ENCODE measurements at regions not wholly inside any gene's neighbourhood (a gene's known extent, or its start where the extent isn't known, plus 50 kb on each side); places are given as distances from the start of the nearest gene placed in this dataset.

GRCh38 chr16:6493555-6493954 lies 839.1 kb upstream of the RBFOX1 start:
- H3K27ac ChIP-seq (ENCODE audit: control insufficient read depth, insufficient read depth, low read length): no peak overlapping the region
- no peaks in the 10 kb centered on the region for H4K20me1 ChIP-seq (ENCODE audit: control insufficient read depth, extremely low read depth, insufficient read depth, low read length)
- H3K27me3 ChIP-seq (ENCODE audit: control insufficient read depth, extremely low read depth, insufficient read depth, low read length): no peaks in the 10 kb centered on the region
- H3K4me2 ChIP-seq (ENCODE audit: control insufficient read depth, extremely low read depth, insufficient read depth, low read depth, low read length): no peak overlapping the region
- dilution Hi-C loops (cut with MboI; ENCODE audit: extremely low pct_ligation_motif_present, low sequenced_read_pairs): no loop called here
- no peaks in the 10 kb centered on the region for H3K9me1 ChIP-seq (ENCODE audit: control insufficient read depth, extremely low read depth, insufficient read depth, low read length)
- no peak overlapping the region for H2AFZ ChIP-seq (ENCODE audit: control insufficient read depth, low read length)
- DNase-seq (ENCODE audit: low read depth, low spot score) (no peak), FAIRE-seq (no peak)
- no peaks in the 10 kb centered on the region for H3K36me3 ChIP-seq (ENCODE audit: control insufficient read depth in 2 of 2, extremely low read depth in 1 of 2, insufficient read depth in 2 of 2, low read length in 2 of 2)
- no peaks in the 10 kb centered on the region for H3K79me2 ChIP-seq (ENCODE audit: control insufficient read depth, insufficient read depth, low read length)
- H3K9me3 ChIP-seq (ENCODE audit: control insufficient read depth, low read depth, low read length): peaks cover 3% of the 10 kb centered on the region
- no peak overlapping the region for H3K4me3 ChIP-seq (ENCODE audit: control insufficient read depth in 2 of 3, extremely low read depth in 1 of 3, insufficient read depth in 2 of 3, low read depth in 1 of 3, low read length in 3 of 3)
- no peak for TF ChIP-seq EZH2 (IDR thresholded peaks at IDR 0.05; ENCODE audit: low read length)
- TF ChIP-seq, protein P1, sequence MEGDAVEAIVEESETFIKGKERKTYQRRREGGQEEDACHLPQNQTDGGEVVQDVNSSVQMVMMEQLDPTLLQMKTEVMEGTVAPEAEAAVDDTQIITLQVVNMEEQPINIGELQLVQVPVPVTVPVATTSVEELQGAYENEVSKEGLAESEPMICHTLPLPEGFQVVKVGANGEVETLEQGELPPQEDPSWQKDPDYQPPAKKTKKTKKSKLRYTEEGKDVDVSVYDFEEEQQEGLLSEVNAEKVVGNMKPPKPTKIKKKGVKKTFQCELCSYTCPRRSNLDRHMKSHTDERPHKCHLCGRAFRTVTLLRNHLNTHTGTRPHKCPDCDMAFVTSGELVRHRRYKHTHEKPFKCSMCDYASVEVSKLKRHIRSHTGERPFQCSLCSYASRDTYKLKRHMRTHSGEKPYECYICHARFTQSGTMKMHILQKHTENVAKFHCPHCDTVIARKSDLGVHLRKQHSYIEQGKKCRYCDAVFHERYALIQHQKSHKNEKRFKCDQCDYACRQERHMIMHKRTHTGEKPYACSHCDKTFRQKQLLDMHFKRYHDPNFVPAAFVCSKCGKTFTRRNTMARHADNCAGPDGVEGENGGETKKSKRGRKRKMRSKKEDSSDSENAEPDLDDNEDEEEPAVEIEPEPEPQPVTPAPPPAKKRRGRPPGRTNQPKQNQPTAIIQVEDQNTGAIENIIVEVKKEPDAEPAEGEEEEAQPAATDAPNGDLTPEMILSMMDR (optimal IDR thresholded peaks at IDR 0.05 in 1 of 3, IDR thresholded peaks at IDR 0.05 in 1 of 3, conservative IDR thresholded peaks at IDR 0.05 in 1 of 3; ENCODE audit: extremely low read depth in 1 of 3, insufficient read depth in 2 of 3, low read length in 3 of 3): no peak
- H3K4me1 ChIP-seq (ENCODE audit: control insufficient read depth, extremely low read depth, insufficient read depth, low read length): no peaks in the 10 kb centered on the region
- no peak overlapping the region for H3K9ac ChIP-seq (ENCODE audit: control insufficient read depth, extremely low read depth, insufficient read depth, low read length)

DNA sequence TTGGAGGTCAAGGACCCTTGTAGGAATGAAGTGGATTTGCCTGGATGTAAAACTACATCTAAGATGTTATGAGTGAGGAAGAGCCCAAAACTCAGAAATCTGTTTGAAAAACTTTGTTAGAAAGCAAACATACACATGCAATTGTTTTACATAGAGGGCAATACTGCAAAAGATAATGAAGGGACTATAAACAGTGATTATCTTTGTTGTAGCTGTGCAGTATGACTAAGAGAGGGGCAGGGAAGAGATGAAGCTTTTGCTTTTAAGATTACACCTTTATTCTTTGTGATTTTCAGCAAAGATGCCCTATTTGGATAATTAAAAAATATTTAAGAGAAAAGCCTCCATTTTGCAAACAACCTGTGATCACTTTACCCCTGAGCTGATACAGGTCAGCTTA lies 839.9 kb upstream of the RBFOX1 start:
- TF ChIP-seq, protein P1 (optimal IDR thresholded peaks at IDR 0.05 in 1 of 3, IDR thresholded peaks at IDR 0.05 in 1 of 3, conservative IDR thresholded peaks at IDR 0.05 in 1 of 3; ENCODE audit: extremely low read depth in 1 of 3, insufficient read depth in 2 of 3, low read length in 3 of 3): no peak
- no peak for TF ChIP-seq EZH2 (IDR thresholded peaks at IDR 0.05; ENCODE audit: low read length)
- Histone ChIP-seq H3K36me3 (ENCODE audit: control insufficient read depth in 2 of 2, extremely low read depth in 1 of 2, insufficient read depth in 2 of 2, low read length in 2 of 2) (no peaks in the 10 kb centered on the region), H3K4me1 (ENCODE audit: control insufficient read depth, extremely low read depth, insufficient read depth, low read length) (no peaks in the 10 kb centered on the region), H3K27me3 (ENCODE audit: control insufficient read depth, extremely low read depth, insufficient read depth, low read length) (no peaks in the 10 kb centered on the region), H3K9me1 (ENCODE audit: control insufficient read depth, extremely low read depth, insufficient read depth, low read length) (no peaks in the 10 kb centered on the region), H3K4me2 (ENCODE audit: control insufficient read depth, extremely low read depth, insufficient read depth, low read depth, low read length) (no peak overlapping the region), H4K20me1 (ENCODE audit: control insufficient read depth, extremely low read depth, insufficient read depth, low read length) (no peaks in the 10 kb centered on the region), H3K79me2 (ENCODE audit: control insufficient read depth, insufficient read depth, low read length) (no peaks in the 10 kb centered on the region), H3K9ac (ENCODE audit: control insufficient read depth, extremely low read depth, insufficient read depth, low read length) (no peak overlapping the region), H3K4me3 (ENCODE audit: control insufficient read depth in 2 of 3, extremely low read depth in 1 of 3, insufficient read depth in 2 of 3, low read depth in 1 of 3, low read length in 3 of 3) (no peak overlapping the region), H2AFZ (ENCODE audit: control insufficient read depth, low read length) (no peak overlapping the region), H3K27ac (ENCODE audit: control insufficient read depth, insufficient read depth, low read length) (no peak overlapping the region), H3K9me3 (ENCODE audit: control insufficient read depth, low read depth, low read length) (peaks cover 3% of the 10 kb centered on the region)
- FAIRE-seq (no peak), DNase-seq (ENCODE audit: low read depth, low spot score) (no peak)
- dilution Hi-C loops (cut with MboI; ENCODE audit: extremely low pct_ligation_motif_present, low sequenced_read_pairs): no loop called here

All from keratinocyte (primary cell).